PFSK-1 (cell line): ENCODE measurements at regions not wholly inside any gene's neighbourhood (a gene's known extent, or its start where the extent isn't known, plus 50 kb on each side); places are given as distances from the start of the nearest gene placed in this dataset.

Experiments
- FOXP2 ChIP-seq: optimal IDR thresholded peaks from 2 replicates; pipeline ENCODE3; 2011; ENCODE audit warnings: borderline replicate concordance, control low read depth, inconsistent platforms; ENCODE audit not compliant: insufficient read depth; ENCODE audit errors: extremely low read length, extremely low read depth
- POLR2AphosphoS5 ChIP-seq: IDR thresholded peaks from 2 replicates; pipeline ENCODE4 v1.6.1; 2012; ENCODE audit warnings: low read depth, mild to moderate bottlenecking, control low read depth, low read length, moderate library complexity
- REST ChIP-seq, 2 experiments: IDR thresholded peaks; 2 replicates each; pipeline versions ENCODE4 v1.6.1 to v1.8.0; 2011 to 2012; ENCODE audit warnings: low read depth in 2 of 2, low read length in 2 of 2, control low read depth in 1 of 2, inconsistent platforms in 1 of 2, mild to moderate bottlenecking in 1 of 2, moderate library complexity in 1 of 2; ENCODE audit not compliant: insufficient read depth in 1 of 2
- SIN3A ChIP-seq: IDR thresholded peaks from 2 replicates; pipeline ENCODE4 v1.6.1; 2012; ENCODE audit warnings: mild to moderate bottlenecking, low read length, moderate library complexity, borderline replicate concordance; ENCODE audit not compliant: insufficient read depth
- TAF1 ChIP-seq: IDR thresholded peaks from 2 replicates; pipeline ENCODE4 v1.6.1; 2012; ENCODE audit warnings: low read length, control low read depth, borderline replicate concordance; ENCODE audit not compliant: insufficient read depth

DNA sequence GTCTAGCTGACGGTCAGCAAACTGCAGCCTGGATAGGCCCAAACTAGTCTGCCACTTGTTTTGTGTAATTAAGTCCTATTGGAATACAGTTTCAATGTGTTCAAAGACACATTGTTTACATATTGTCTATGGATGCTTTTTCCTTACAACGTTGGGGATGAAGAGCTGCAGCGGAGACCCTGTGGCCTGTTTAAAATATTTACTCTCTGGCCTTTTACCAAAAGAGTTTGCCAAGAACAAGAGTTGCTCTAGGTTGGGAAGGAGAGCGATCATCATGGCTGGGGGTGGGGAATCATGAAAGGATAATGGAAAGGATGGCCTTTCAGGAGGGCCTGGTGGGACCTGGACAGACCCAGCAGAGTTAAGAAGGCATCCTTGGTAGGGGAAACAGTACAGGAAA lies 274.9 kb upstream of the ZFHX3 start:
- no peak for TF ChIP-seq SIN3A
- TF ChIP-seq REST (IDR thresholded peaks at IDR 0.05; ENCODE audit: insufficient read depth in 1 of 2, low read depth in 2 of 2, low read length in 2 of 2) = no peak
- TF ChIP-seq TAF1 = no peak
- no peak for TF ChIP-seq POLR2AphosphoS5
- TF ChIP-seq FOXP2 = no peak

DNA sequence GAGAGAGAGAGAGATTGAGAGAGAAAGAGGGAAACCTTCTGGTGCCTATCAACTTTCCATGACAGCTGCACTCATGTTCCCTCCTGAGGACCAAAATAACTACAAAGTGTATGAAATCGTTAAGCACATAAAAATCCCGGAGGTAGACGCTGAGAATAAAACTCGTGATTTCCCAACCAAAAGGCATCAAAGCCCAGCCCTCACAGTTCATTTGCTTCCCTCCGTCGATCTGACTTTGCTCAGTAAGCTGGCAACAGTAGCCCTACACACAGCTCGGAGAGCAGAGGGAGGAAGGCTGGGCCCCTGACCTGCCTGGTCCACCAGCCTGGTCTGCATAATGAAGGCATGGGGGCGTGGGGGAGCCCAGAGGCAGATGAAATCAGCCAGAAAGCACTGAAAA lies 273.9 kb upstream of the ZFHX3 start:
- no peak for TF ChIP-seq TAF1
- no peak for TF ChIP-seq POLR2AphosphoS5
- TF ChIP-seq FOXP2 = no peak
- no peak for TF ChIP-seq REST (IDR thresholded peaks at IDR 0.05; ENCODE audit: insufficient read depth in 1 of 2, low read depth in 2 of 2, low read length in 2 of 2)
- no peak for TF ChIP-seq SIN3A

DNA sequence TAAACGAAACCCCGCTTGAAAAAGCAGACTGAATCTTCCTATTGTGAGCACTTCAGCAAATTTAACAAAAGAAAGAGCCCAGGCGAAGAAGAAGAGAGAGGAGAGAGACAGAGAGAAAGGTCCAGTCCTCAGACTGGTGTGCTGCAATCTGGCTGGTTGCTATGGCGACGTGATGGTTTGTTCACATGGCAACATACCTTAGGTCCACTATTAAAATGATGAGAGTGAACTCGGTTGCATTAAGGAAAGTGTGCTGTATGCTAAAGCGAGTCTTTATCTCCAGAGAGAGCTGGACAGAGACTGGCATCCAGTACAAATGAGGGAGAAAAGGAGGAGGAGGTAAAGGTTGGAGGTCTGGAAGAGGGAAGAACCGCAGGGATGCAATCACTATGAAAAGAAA lies 271.8 kb upstream of the ZFHX3 start:
- no peak for TF ChIP-seq SIN3A
- TF ChIP-seq REST (IDR thresholded peaks at IDR 0.05; ENCODE audit: insufficient read depth in 1 of 2, low read depth in 2 of 2, low read length in 2 of 2) = no peak
- TF ChIP-seq FOXP2 = no peak
- no peak for TF ChIP-seq TAF1
- no peak for TF ChIP-seq POLR2AphosphoS5

DNA sequence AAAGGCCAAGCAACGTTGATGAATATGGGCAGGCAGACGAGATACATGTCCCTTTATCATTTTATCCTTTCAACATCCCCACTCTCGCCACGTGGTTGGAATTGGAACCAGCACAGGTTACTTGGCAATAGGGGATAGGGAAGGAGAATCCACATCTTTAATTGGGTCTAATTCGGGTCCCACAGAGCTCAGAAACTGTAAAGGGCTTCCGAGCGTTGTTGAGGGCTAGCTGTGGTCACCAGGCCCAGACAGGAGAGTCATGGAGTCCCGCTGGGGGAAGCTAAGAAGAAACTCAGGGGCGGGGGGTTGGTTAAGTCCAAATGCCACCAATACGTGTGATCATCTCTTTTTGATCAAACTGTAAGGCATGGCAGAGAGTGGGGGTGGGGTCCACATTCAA lies 271.3 kb upstream of the ZFHX3 start:
- TF ChIP-seq POLR2AphosphoS5 = no peak
- no peak for TF ChIP-seq SIN3A
- TF ChIP-seq REST (IDR thresholded peaks at IDR 0.05; ENCODE audit: insufficient read depth in 1 of 2, low read depth in 2 of 2, low read length in 2 of 2) = no peak
- no peak for TF ChIP-seq FOXP2
- no peak for TF ChIP-seq TAF1

GRCh38 chr16:73317321-73317857 lies 269.5 kb upstream of the ZFHX3 start:
- TF ChIP-seq TAF1 (no peak), FOXP2 (no peak), POLR2AphosphoS5 (no peak), SIN3A (no peak), REST (IDR thresholded peaks at IDR 0.05; ENCODE audit: insufficient read depth in 1 of 2, low read depth in 2 of 2, low read length in 2 of 2) (no peak)
